GM12872 (cell line): ENCODE measurements at regions not wholly inside any gene's neighbourhood (a gene's known extent, or its start where the extent isn't known, plus 50 kb on each side); places are given as distances from the start of the nearest gene placed in this dataset.

Experiments used
- CTCF ChIP-seq: IDR thresholded peaks from 3 replicates; pipeline ENCODE4 v1.5.1; 2011; ENCODE audit warnings: low read depth, mild to moderate bottlenecking, low read length, moderate library complexity; ENCODE audit not compliant: insufficient read depth

- TF ChIP-seq CTCF, result no peak
These were observed 234.3 kb upstream of the TMEM229A start for GRCh38 chr7:124267154-124267553.

GRCh38 chr7:124263232-124263827 lies 230.5 kb upstream of the TMEM229A start:
- no peak for TF ChIP-seq CTCF

- no peak for TF ChIP-seq CTCF
These were observed 228.8 kb upstream of the TMEM229A start for GRCh38 chr7:124261710-124262109.

GRCh38 chr7:124257638-124258308 lies 224.9 kb upstream of the TMEM229A start:
- no peak for TF ChIP-seq CTCF

- TF ChIP-seq CTCF, result no peak
These were observed 222.3 kb upstream of the TMEM229A start for GRCh38 chr7:124255041-124255655.

- TF ChIP-seq CTCF, result no peak
These were observed 221.5 kb upstream of the TMEM229A start for GRCh38 chr7:124254396-124254795.

GRCh38 chr7:124251636-124252035 lies 218.8 kb upstream of the TMEM229A start:
- TF ChIP-seq CTCF, result no peak
